NCI-H82 treated with DMSO at 0.1 percent for 48 hours (cell line): ENCODE measurements at regions not wholly inside any gene's neighbourhood (a gene's known extent, or its start where the extent isn't known, plus 50 kb on each side); places are given as distances from the start of the nearest gene placed in this dataset.
"Not testable (repeated sequence)": the region's sequence is repeated elsewhere in the genome, so short reads cannot be mapped to it uniquely, and the experiment has no call there.

Experiments used
- DNase-seq: peaks from one replicate; lab custom pipeline; 2025; ENCODE audit not compliant: unreplicated experiment; lab: John Stamatoyannopoulos, UW

GRCh38 chr3:176005564-176005963, 1146.4 kb downstream of the NAALADL2 start:
- DNase-seq, result peak; percentile 60

- DNase-seq, result no peak
Measured at GRCh38 chr3:175989161-175989560, 1130.0 kb downstream of the NAALADL2 start.

DNA sequence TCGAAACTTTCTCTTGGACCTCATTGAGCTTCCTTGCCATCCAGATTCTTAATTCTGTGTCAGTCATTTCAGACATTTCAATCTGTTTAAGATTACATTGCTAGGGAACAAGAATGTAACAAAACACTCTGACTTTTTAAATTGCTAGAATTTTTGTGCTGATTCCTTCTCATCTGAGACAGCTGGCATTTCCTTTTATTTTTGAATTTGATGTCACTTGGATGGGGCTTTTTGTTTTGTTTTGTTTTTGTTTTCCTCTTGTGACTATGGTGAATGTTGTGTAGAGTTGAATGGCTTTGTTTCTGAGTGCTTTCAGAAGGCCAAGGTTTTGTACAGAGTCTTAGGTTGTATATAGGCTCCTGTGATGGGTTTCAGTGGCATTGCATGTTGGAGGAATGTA, 1129.3 kb downstream of the NAALADL2 start:
- DNase-seq, result no peak

- DNase-seq, result no peak
Measured at GRCh38 chr3:175985781-175986180, 1126.6 kb downstream of the NAALADL2 start.

- DNase-seq, result no peak
Measured at GRCh38 chr3:175983379-175983778, 1124.2 kb downstream of the NAALADL2 start.

GRCh38 chr3:175980486-175981090, 1121.5 kb downstream of the NAALADL2 start:
- DNase-seq, result no peak

GRCh38 chr3:175977968-175978752, 1119.0 kb downstream of the NAALADL2 start:
- no peak for DNase-seq

DNA sequence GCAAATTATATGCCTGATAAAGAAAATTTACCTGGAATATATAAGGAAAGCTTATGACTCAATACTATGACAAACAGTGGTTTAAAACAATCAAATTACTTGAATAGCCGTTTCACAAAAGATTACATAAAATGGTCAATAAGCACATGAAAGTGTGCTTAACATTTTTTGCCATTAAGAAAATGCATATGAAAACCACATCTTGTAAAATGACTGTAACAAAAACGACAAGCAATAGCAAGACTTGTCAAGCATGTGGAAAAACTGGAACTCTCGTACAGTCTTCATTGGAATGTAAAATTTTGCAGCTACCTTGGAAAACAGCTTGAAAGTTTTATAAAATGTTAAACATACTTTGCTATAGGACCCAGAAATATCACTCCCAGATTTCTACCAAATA, 1110.3 kb downstream of the NAALADL2 start:
- DNase-seq, result no peak

GRCh38 chr3:175965036-175965435, 1105.9 kb downstream of the NAALADL2 start:
- no peak for DNase-seq

GRCh38 chr3:175957427-175957826, 1098.3 kb downstream of the NAALADL2 start:
- DNase-seq, result no peak

- DNase-seq, result no peak
Measured at GRCh38 chr3:175956964-175957363, 1097.8 kb downstream of the NAALADL2 start.

DNA sequence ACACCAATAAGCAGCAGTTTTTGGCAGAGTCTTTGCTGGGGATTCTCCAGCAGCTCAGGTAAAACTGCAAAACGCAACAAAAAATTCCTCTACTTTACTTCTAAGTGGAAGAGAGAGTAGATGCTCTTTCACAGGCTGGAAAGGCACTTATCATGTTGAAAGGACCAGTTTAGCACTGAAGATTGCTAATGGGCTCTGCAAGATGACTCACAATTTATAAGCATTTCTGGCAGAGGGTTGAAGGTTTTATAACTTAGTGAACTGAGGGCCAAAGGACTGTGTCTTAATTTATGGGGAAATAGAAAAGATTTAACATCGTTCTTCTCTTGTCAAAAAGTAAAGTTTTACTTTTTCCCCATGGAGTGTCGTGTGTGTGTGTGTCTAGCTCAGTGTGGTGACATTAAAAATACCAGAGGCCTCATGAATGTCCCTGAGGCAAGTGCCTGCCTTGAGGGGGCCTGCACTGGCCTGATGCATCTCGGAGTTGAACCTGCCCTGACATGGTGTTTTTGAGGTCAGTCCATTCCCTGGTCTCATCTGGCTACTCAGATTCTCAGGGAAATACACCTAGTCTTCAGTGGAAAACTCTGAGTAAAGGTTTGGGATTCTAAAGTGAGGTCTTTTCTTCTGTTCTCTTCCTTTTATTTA, 1092.0 kb downstream of the NAALADL2 start:
- no peak for DNase-seq

GRCh38 chr3:175948041-175948440, 1088.9 kb downstream of the NAALADL2 start:
- DNase-seq, result no peak

- no peak for DNase-seq
Measured at GRCh38 chr3:175941352-175941751, 1082.2 kb downstream of the NAALADL2 start.

- DNase-seq, result no peak
Measured at GRCh38 chr3:175940881-175941280, 1081.7 kb downstream of the NAALADL2 start.

- DNase-seq, result no peak
Measured at GRCh38 chr3:175940243-175940642, 1081.1 kb downstream of the NAALADL2 start.

DNA sequence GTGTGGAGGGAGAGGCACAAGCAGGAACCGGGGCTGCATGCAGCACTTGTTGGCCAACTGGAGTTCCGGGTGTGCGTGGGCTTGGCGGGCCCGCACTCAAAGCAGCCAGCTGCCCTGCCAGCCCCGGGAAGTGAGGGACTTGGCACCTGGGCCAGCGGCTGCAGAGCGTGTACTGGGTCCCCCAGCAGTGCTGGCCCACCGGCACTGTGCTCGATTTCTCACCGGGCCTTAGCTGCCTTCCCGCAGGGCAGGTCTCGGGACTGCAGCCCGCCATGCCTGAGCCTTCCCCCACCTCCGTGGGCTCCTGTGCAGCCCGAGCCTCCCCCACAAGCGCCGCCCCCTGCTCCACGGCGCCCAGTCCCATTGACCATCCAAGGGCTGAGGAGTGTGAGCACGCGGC, 1078.2 kb downstream of the NAALADL2 start:
- not testable (repeated sequence) for DNase-seq

- DNase-seq, result no peak
Measured at GRCh38 chr3:175932586-175932985, 1073.5 kb downstream of the NAALADL2 start.

- no peak for DNase-seq
Measured at GRCh38 chr3:175919133-175919532, 1060.0 kb downstream of the NAALADL2 start.

GRCh38 chr3:175916191-175916934, 1057.2 kb downstream of the NAALADL2 start:
- no peak for DNase-seq

DNA sequence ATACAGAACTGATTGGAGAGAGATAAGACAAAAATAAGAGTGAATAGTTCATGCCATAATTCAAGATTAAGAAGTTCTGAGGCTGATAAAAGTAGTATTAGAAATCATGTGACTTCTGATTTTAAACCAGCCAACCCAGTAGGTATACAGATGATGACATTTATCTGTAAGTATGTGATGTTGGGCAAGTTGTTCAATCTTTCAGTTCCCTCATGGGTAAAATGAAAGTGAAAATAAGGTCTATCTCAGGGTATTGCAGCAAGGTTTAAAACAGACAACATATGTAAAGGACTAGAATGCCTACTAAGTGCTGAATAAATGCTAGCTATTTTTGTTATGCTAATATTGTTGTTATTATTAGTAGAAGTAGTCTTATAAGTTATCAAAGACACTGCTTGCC, 1055.7 kb downstream of the NAALADL2 start:
- DNase-seq, result no peak
